C1 segment of cervical spinal cord (tissue), 14 donors: ENCODE measurements at regions not wholly inside any gene's neighbourhood (a gene's known extent, or its start where the extent isn't known, plus 50 kb on each side); places are given as distances from the start of the nearest gene placed in this dataset.
A peak's percentile ranks its signal among the peaks of the same experiment; 100 is the strongest.

ENCODE experiments used
- DNase-seq, 14 donors: peaks; one replicate each; lab custom pipeline; 2025; lab: John Stamatoyannopoulos, UW

DNA sequence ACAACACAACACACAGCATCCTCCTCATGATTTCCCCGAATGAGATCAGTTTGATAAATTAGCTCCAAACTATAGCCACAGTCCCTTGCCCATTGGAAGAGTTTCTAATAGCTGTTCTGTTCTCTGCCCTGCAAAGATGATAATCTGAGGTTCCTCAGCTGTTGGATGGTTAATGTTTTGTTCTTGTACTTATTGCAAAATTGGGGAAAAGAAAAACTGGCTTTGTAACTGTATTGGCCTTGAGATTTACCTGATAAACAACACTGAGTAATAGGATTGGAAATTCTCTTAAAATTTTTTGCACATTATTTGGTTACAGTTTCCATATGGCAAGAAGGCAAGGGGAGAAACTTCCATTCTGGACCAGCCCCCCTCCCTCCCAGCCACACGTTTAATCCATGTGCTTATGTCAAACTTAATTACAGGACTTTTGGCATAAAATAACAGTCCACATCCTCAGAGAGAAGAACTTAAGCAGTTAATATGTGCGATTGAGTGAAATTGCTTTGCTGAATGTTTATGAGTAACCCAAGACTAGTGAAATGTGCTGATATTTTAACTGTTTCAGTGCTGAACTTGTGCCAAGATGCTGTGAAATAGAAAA lies 119.1 kb upstream of the ZFHX3 start:
- no peak for DNase-seq

DNA sequence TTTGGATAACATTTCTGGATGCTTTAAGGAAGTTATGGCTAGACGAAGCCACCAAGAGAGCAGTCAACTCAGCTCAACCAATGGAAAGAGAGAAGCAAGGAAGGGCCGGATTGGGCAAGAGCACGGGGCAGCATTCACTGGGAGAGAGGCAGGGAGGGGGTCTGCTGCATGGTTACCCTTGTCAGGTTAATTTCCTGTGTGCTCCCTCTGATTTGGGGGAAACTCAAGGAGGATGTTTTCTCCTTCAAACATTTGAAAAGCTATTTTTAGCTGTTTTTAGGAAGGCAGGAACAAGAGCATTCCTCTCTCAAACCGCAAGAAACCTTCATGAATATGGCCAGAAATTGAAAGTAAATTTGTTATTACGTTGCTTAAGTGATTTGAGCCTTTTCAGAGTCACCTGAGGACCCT lies 118.5 kb upstream of the ZFHX3 start:
- peak in 3 of 14 donors; percentile 1 to 10 (median 6) for DNase-seq

GRCh38 chr16:73163238-73163815 lies 115.4 kb upstream of the ZFHX3 start:
- DNase-seq = no peak

DNA sequence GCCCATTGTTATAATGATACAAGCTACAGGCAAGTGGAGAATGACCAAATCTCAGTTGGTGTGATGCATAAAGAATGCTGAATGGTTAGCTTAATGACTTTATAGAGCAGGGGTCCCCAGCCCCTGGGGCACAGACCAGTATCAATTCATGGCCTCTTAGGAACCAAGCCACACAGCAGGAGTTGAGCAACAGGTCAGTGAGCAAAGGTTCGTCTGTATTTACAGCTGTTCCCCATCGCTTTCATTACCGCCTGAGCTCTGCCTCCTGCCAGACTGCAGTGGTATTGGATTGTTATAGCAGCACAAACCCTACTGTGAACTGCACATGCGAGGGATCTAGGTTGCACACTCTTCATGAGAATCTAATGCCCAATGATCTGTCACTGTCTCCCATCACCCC lies 114.0 kb upstream of the ZFHX3 start:
- no peak for DNase-seq

DNA sequence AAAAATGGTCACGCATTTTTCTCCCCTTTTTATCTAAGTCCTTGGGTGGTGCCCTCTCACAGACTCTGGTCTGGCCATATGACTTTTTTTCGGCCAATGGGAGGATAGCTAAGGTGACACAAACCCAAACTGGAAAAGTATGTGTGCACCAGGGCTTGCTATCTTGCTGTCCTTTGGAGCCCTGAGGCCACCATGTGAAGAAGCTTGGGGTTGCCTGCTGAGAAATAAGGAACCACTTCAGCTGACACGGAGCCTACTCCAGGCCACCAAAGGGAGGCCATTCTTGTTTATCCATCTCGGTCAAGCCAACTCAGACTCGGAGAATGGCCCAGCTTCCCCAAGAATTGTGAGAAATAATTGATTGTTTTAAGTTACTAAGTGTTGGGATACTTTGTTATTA lies 111.4 kb upstream of the ZFHX3 start:
- no peak for DNase-seq

DNA sequence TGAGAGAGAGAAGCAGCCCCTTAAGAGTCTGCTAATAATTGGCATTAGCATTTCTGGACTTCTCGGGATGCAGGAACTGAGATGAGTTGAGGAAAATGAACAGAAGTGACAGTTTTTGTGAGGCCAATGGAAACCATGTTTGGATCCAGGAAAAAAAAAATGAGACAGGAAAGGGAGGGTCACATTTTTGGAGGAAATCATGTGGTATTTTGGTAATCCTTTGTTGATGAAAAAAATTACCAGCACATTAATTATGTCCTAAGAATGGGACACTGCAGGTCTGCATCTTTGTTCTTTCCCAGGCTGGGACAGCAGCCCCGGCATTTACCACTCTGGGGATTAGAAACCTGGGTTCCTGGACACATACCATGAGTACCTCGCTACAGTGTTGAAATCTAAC lies 109.9 kb upstream of the ZFHX3 start:
- DNase-seq = no peak

GRCh38 chr16:73154063-73154870 lies 106.3 kb upstream of the ZFHX3 start:
- peak in 9 of 14 donors; percentile 1 to 80 (median 40) for DNase-seq

DNA sequence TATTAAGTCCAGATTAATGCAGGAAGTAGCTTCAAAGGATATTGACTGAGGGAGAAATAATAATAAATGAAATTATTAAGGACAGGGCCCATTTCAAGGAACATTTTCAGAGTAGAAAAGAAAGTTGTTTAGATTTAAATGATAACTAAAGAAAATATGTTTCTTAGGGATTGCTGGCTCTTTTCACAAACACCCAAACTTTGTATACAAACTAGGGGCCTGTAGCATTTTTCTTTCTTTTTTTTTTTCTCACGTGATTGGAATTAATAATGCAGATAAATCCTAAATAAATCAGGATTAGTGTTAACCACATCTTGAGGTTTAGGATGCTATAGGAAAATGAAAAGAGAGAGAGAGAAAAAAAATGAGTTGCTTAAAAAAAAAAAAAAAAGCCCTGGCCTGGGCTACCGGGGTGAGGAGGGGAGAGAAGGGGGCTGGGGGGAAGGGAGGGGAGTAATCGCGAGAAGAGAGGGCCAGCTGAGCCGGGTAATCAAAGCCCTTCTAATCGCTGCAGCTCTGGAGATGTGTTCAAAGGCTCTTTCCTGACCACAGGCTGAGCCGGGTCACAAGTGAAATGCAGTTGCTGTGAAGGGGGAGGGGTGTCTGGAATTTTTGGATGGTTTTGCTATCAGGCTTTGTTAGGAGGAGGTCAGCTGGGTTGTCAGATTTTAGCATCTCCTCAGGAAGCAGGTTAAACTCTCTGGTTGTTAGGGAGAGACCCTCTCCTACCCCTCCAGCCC lies 104.6 kb upstream of the ZFHX3 start:
- DNase-seq = no peak

- no peak for DNase-seq
Observed at GRCh38 chr16:73151941-73152340, 104.0 kb upstream of the ZFHX3 start.

- no peak for DNase-seq
Observed at GRCh38 chr16:73151225-73151624, 103.3 kb upstream of the ZFHX3 start.

DNA sequence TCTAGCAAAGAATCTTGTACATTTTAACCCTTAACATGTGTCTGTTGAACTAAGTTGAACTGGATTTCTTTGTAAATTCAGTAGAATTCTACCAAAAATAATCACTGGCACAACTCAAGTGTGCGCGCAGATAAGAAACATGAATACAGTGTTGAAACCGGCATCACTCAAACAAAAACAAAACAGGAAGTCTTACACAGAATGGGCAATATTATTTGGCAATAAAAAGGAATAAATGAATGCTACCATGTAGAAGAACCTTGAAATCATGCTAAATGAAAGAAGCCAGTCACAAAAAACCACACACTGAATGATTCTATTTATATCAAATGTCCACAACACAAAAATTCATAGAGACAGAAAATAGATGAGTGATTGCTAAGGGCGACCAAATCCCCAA lies 102.9 kb upstream of the ZFHX3 start:
- DNase-seq = no peak

DNA sequence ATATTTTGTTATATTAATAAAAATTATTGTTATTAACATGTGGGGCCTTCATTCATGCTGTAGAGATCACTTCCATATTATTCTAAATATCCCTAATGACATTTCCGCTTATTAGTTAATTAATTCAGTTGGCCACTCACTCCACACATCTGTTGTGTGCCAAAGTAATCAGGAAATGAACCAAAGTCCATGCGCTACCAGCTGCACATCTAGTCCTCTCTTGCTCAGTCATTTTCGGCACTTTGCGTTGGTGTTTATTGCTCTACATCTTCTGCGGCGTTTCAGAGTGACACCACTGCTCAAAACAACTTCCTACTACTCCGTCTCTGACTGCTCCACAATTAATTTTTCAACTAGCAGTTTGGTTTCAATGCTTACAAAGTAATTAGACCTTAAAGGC lies 101.4 kb upstream of the ZFHX3 start:
- DNase-seq = no peak

GRCh38 chr16:73147958-73148357 lies 100.0 kb upstream of the ZFHX3 start:
- no peak for DNase-seq

GRCh38 chr16:73145166-73145880 lies 97.4 kb upstream of the ZFHX3 start:
- DNase-seq = no peak

DNA sequence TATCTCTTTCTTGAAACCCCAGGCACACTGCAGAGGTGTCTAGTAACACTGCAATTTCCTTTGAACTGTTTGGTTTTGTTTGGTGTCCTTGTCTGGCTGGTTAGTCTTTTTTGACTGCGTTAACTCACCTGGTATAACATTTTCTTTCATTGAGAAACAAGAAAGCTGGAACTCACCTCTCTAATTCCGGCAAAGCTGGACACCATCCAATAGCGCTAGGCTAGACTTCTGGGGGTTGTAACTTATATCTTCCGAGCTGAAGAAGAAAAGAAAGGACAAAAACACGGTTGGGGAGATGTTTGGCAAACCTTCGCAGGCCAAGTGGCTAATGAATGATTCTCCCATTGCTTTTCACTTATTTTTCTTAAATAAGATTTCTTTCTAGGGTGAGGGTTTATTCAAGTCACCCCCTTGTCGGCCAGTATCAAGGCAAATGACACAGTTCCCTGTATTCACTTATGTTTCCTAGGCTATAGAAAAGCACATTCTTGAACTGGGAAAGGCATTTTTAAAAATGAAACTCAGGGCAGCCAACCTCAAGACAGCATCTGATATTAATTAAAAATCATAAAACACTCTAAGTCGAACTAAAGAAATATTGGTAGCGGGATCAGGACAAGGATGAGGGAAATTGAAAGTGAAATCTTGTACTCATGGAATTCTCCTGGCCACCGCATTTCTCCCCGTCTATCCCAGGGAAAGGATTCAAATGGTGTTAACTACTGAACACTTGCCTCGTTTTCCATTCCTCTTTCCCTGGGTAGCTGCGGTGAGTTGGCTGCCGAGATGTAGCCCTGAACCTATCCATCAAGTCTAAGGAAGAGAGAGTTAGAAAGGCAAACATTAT lies 95.9 kb upstream of the ZFHX3 start:
- DNase-seq = no peak

- DNase-seq = no peak
Observed at GRCh38 chr16:73143002-73143401, 95.1 kb upstream of the ZFHX3 start.

- DNase-seq = no peak
Observed at GRCh38 chr16:73142053-73142854, 94.3 kb upstream of the ZFHX3 start.

DNA sequence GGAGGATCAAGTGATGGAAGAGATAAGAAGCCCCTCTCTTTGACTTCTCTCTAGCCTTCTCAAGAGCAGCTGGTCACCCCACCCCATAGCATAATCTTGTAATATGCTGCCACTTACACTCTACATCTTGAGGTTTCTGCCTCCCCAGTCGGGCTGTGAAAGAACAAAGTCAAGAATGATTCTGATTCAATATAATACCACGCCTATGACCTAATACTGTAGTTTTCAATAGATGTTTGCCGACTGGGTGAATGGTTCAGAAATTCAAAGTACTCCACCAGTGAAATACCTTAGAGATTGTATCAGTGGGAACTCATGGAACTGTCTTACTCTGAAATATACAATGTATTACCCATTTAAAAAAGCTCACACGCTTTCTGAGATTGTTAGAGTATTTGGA lies 93.0 kb upstream of the ZFHX3 start:
- no peak for DNase-seq

- DNase-seq = no peak
Observed at GRCh38 chr16:73131156-73131862, 83.4 kb upstream of the ZFHX3 start.
